CD4-positive, alpha-beta T cell treated with Interleukin-4 for 1 hour (primary cell): ENCODE measurements at regions not wholly inside any gene's neighbourhood (a gene's known extent, or its start where the extent isn't known, plus 50 kb on each side); places are given as distances from the start of the nearest gene placed in this dataset.

Experiments
- DNase-seq, 2 donors: peaks; one replicate each; pipeline ENCODE4 v3.0.0-alpha.2; 2020 to 2022

GRCh38 chr2:19807866-19808265 lies 93.9 kb downstream of the TTC32 start:
- no peak for DNase-seq

GRCh38 chr2:19807346-19807745 lies 94.4 kb downstream of the TTC32 start:
- DNase-seq, result no peak

GRCh38 chr2:19806591-19806990 lies 95.2 kb downstream of the TTC32 start:
- DNase-seq, result no peak

GRCh38 chr2:19806131-19806530 lies 95.7 kb downstream of the TTC32 start:
- DNase-seq, result no peak

GRCh38 chr2:19805266-19805665 lies 96.5 kb downstream of the TTC32 start:
- DNase-seq, result no peak

GRCh38 chr2:19804639-19805260 lies 97.0 kb downstream of the TTC32 start:
- no peak for DNase-seq

- no peak for DNase-seq
These were observed 99.5 kb downstream of the TTC32 start for GRCh38 chr2:19802086-19802841.

GRCh38 chr2:19801367-19802080 lies 100.3 kb downstream of the TTC32 start:
- DNase-seq, result no peak

- DNase-seq, result no peak
These were observed 101.0 kb downstream of the TTC32 start for GRCh38 chr2:19800796-19801195.

- no peak for DNase-seq
These were observed 101.7 kb downstream of the TTC32 start for GRCh38 chr2:19799881-19800780.

GRCh38 chr2:19797871-19798270 lies 103.9 kb downstream of the TTC32 start:
- DNase-seq, result no peak

- no peak for DNase-seq
These were observed 104.5 kb downstream of the TTC32 start for GRCh38 chr2:19797243-19797810.

- DNase-seq, result no peak
These were observed 105.6 kb downstream of the TTC32 start for GRCh38 chr2:19796035-19796695.

- DNase-seq, result no peak
These were observed 108.5 kb downstream of the TTC32 start for GRCh38 chr2:19793132-19793750.

- DNase-seq, result no peak
These were observed 111.5 kb downstream of the TTC32 start for GRCh38 chr2:19790291-19790690.

- no peak for DNase-seq
These were observed 114.6 kb downstream of the TTC32 start for GRCh38 chr2:19787134-19787533.

GRCh38 chr2:19786408-19787058 lies 115.2 kb downstream of the TTC32 start:
- peak in 1 of 2 donors; percentile 16 for DNase-seq

GRCh38 chr2:19785867-19786266 lies 115.9 kb downstream of the TTC32 start:
- no peak for DNase-seq

- no peak for DNase-seq
These were observed 116.3 kb downstream of the TTC32 start for GRCh38 chr2:19785447-19785846.

- no peak for DNase-seq
These were observed 117.3 kb downstream of the TTC32 start for GRCh38 chr2:19784456-19784855.

GRCh38 chr2:19783935-19784334 lies 117.8 kb downstream of the TTC32 start:
- DNase-seq, result no peak
